Liver (tissue), 3 donors: ENCODE measurements at regions not wholly inside any gene's neighbourhood (a gene's known extent, or its start where the extent isn't known, plus 50 kb on each side); places are given as distances from the start of the nearest gene placed in this dataset.

Source experiments
- ATF3 ChIP-seq: IDR thresholded peaks from 2 replicates; pipeline ENCODE4 v1.6.1; 2016; ENCODE audit warnings: antibody characterized with exemption
- EGR1 ChIP-seq, 2 donors: IDR thresholded peaks; 2 replicates each; pipeline ENCODE4 v1.6.1; 2016 to 2018; ENCODE audit warnings: antibody characterized with exemption in 2 of 2, low read depth in 2 of 2
- FOXA1 ChIP-seq: IDR thresholded peaks from 2 replicates; pipeline ENCODE4 v1.6.1; 2016; ENCODE audit warnings: antibody characterized with exemption
- GABPA ChIP-seq, 2 donors: IDR thresholded peaks in 1 of 2; conservative IDR thresholded peaks in 1 of 2; 2 replicates each; pipeline ENCODE4 v1.6.1; 2016; ENCODE audit warnings: antibody characterized with exemption in 2 of 2, mild to moderate bottlenecking in 1 of 2, moderate library complexity in 1 of 2
- HNF4A ChIP-seq, 2 donors: conservative IDR thresholded peaks; 2 replicates each; pipeline ENCODE4 v1.6.1; 2016; ENCODE audit warnings: antibody characterized with exemption in 2 of 2, mild to moderate bottlenecking in 2 of 2
- JUND ChIP-seq, 2 donors: IDR thresholded peaks; 2 replicates each; pipeline ENCODE4 v1.6.1; 2016; ENCODE audit warnings: antibody characterized with exemption in 2 of 2
- MAX ChIP-seq: IDR thresholded peaks from 2 replicates; pipeline ENCODE4 v1.6.1; 2016; ENCODE audit warnings: antibody characterized with exemption
- RAD21 ChIP-seq, 2 donors: IDR thresholded peaks; 2 replicates each; pipeline ENCODE4 v1.6.1; 2016; ENCODE audit warnings: antibody characterized with exemption in 2 of 2, mild to moderate bottlenecking in 2 of 2
- SP1 ChIP-seq: IDR thresholded peaks from 2 replicates; pipeline ENCODE4 v1.6.1; 2018; ENCODE audit warnings: antibody characterized with exemption, mild to moderate bottlenecking
- TAF1 ChIP-seq: conservative IDR thresholded peaks from 2 replicates; pipeline ENCODE4 v1.6.1; 2016; ENCODE audit warnings: antibody characterized with exemption, mild to moderate bottlenecking
- TF ChIP-seq, protein P1 (sequence below): fragments of 150-350 bp; IDR thresholded peaks from 2 replicates; pipeline ENCODE4 v1.5.1; 2017; ENCODE audit warnings: improper control_type of control experiment, low read depth, low read length; ENCODE audit not compliant: missing input control
- TF ChIP-seq, protein P2 (sequence below): IDR thresholded peaks from 2 replicates; pipeline ENCODE4 v1.6.1; 2016; ENCODE audit warnings: antibody characterized with exemption, mild to moderate bottlenecking
- TF ChIP-seq, protein P3 (sequence below): IDR thresholded peaks from 2 replicates; pipeline ENCODE4 v1.6.1; 2016; ENCODE audit warnings: antibody characterized with exemption
- donor health status: healthy.
- donor health status: healthy.

DNA sequence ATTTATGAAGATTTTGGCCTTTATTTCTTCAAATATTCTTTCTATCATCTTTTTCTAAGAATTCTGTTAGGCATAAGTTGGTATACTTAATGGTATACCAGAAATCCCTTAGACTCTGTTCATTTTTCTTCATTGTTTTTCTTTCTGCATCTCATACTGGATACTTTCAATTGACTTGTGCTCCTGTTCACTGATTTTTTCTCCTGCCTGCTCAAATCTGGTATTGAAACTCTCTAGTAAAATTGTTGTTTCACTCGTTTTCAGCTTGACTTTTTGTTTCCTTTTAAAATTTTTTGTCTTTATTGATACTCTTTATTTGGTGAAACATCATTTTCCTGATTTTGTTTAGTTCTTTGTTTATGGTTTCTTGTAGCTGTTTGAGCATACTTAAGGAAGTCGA is 243.2 kb downstream of the TRIB2 start:
- TF ChIP-seq, protein P1, sequence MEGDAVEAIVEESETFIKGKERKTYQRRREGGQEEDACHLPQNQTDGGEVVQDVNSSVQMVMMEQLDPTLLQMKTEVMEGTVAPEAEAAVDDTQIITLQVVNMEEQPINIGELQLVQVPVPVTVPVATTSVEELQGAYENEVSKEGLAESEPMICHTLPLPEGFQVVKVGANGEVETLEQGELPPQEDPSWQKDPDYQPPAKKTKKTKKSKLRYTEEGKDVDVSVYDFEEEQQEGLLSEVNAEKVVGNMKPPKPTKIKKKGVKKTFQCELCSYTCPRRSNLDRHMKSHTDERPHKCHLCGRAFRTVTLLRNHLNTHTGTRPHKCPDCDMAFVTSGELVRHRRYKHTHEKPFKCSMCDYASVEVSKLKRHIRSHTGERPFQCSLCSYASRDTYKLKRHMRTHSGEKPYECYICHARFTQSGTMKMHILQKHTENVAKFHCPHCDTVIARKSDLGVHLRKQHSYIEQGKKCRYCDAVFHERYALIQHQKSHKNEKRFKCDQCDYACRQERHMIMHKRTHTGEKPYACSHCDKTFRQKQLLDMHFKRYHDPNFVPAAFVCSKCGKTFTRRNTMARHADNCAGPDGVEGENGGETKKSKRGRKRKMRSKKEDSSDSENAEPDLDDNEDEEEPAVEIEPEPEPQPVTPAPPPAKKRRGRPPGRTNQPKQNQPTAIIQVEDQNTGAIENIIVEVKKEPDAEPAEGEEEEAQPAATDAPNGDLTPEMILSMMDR: no peak
- TF ChIP-seq RAD21 (IDR thresholded peaks at IDR 0.05) (no peak), HNF4A (conservative IDR thresholded peaks at IDR 0.05) (no peak), JUND (IDR thresholded peaks at IDR 0.05) (no peak), TAF1 (no peak), SP1 (no peak), MAX (no peak), GABPA (IDR thresholded peaks at IDR 0.05 in 1 of 2, conservative IDR thresholded peaks at IDR 0.05 in 1 of 2) (no peak), FOXA1 (no peak), EGR1 (IDR thresholded peaks at IDR 0.05; ENCODE audit: low read depth in 2 of 2) (no peak), ATF3 (no peak)
- TF ChIP-seq, protein P2, sequence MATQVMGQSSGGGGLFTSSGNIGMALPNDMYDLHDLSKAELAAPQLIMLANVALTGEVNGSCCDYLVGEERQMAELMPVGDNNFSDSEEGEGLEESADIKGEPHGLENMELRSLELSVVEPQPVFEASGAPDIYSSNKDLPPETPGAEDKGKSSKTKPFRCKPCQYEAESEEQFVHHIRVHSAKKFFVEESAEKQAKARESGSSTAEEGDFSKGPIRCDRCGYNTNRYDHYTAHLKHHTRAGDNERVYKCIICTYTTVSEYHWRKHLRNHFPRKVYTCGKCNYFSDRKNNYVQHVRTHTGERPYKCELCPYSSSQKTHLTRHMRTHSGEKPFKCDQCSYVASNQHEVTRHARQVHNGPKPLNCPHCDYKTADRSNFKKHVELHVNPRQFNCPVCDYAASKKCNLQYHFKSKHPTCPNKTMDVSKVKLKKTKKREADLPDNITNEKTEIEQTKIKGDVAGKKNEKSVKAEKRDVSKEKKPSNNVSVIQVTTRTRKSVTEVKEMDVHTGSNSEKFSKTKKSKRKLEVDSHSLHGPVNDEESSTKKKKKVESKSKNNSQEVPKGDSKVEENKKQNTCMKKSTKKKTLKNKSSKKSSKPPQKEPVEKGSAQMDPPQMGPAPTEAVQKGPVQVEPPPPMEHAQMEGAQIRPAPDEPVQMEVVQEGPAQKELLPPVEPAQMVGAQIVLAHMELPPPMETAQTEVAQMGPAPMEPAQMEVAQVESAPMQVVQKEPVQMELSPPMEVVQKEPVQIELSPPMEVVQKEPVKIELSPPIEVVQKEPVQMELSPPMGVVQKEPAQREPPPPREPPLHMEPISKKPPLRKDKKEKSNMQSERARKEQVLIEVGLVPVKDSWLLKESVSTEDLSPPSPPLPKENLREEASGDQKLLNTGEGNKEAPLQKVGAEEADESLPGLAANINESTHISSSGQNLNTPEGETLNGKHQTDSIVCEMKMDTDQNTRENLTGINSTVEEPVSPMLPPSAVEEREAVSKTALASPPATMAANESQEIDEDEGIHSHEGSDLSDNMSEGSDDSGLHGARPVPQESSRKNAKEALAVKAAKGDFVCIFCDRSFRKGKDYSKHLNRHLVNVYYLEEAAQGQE: no peak
- TF ChIP-seq, protein P3, sequence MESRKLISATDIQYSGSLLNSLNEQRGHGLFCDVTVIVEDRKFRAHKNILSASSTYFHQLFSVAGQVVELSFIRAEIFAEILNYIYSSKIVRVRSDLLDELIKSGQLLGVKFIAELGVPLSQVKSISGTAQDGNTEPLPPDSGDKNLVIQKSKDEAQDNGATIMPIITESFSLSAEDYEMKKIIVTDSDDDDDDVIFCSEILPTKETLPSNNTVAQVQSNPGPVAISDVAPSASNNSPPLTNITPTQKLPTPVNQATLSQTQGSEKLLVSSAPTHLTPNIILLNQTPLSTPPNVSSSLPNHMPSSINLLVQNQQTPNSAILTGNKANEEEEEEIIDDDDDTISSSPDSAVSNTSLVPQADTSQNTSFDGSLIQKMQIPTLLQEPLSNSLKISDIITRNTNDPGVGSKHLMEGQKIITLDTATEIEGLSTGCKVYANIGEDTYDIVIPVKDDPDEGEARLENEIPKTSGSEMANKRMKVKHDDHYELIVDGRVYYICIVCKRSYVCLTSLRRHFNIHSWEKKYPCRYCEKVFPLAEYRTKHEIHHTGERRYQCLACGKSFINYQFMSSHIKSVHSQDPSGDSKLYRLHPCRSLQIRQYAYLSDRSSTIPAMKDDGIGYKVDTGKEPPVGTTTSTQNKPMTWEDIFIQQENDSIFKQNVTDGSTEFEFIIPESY: no peak
